ENCODE measurements at regions not wholly inside any gene's neighbourhood (a gene's known extent, or its start where the extent isn't known, plus 50 kb on each side); places are given as distances from the start of the nearest gene placed in this dataset.

DNA sequence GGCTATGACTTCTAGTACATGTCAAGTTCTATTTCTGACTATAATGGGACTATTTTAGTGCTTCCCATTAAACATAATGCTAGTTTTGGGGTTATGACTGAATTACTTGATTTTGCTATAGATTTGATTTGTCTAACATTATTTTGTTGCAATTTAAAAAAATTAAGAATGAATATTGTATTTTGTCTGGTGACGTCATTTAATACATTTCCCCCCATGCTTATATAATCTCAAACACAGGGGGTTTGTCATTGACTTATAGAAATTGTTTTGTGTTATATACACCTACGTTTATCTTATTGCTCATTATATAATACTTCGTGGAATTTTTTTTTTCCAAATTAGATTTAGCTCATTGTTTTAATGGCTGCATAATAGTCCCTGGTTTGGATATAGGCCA, 270.3 kb upstream of the VLDLR start:
- DNase-seq (ENCODE audit: extremely low read depth, low read depth), result no peak
- TF ChIP-seq, protein P1, sequence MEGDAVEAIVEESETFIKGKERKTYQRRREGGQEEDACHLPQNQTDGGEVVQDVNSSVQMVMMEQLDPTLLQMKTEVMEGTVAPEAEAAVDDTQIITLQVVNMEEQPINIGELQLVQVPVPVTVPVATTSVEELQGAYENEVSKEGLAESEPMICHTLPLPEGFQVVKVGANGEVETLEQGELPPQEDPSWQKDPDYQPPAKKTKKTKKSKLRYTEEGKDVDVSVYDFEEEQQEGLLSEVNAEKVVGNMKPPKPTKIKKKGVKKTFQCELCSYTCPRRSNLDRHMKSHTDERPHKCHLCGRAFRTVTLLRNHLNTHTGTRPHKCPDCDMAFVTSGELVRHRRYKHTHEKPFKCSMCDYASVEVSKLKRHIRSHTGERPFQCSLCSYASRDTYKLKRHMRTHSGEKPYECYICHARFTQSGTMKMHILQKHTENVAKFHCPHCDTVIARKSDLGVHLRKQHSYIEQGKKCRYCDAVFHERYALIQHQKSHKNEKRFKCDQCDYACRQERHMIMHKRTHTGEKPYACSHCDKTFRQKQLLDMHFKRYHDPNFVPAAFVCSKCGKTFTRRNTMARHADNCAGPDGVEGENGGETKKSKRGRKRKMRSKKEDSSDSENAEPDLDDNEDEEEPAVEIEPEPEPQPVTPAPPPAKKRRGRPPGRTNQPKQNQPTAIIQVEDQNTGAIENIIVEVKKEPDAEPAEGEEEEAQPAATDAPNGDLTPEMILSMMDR (IDR thresholded peaks at IDR 0.05; ENCODE audit: low read depth, low read length), result no peak

DNA sequence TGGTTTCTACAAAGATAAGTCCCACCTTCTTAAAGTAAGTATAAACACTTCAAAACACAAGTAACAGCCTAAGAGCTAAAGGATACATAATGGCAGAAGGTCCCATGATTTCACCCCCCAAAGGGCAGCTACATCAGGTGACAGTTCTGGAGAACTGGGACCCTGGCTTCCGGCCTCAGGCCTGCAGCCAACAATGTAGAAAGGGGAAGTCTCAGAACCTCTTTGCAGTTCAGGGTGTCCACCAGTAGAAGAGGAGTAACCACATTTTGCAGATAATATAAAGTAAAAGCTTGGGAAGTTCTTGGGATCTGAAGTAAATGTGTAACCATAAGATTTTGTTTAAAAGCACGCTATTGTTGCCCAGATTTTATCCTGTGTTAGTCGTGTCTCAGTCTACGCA, 267.4 kb upstream of the VLDLR start:
- DNase-seq (ENCODE audit: extremely low read depth, low read depth), result no peak
- TF ChIP-seq, protein P1 (IDR thresholded peaks at IDR 0.05; ENCODE audit: low read depth, low read length), result no peak

GRCh38 chr9:2354856-2355696, 266.5 kb upstream of the VLDLR start:
- no peak for DNase-seq (ENCODE audit: extremely low read depth, low read depth)
- TF ChIP-seq, protein P1 (IDR thresholded peaks at IDR 0.05; ENCODE audit: low read depth, low read length), result no peak

GRCh38 chr9:2355697-2355983, 265.9 kb upstream of the VLDLR start:
- TF ChIP-seq, protein P1 (IDR thresholded peaks at IDR 0.05; ENCODE audit: low read depth, low read length), result no peak
- no peak for DNase-seq (ENCODE audit: extremely low read depth, low read depth)

GRCh38 chr9:2356041-2356790, 265.4 kb upstream of the VLDLR start:
- no peak for DNase-seq (ENCODE audit: extremely low read depth, low read depth)
- TF ChIP-seq, protein P1 (IDR thresholded peaks at IDR 0.05; ENCODE audit: low read depth, low read length), result no peak

- TF ChIP-seq, protein P1 (IDR thresholded peaks at IDR 0.05; ENCODE audit: low read depth, low read length), result no peak
- no peak for DNase-seq (ENCODE audit: extremely low read depth, low read depth)
These were observed 261.6 kb upstream of the VLDLR start for GRCh38 chr9:2359891-2360471.

GRCh38 chr9:2362150-2362549, 259.4 kb upstream of the VLDLR start:
- TF ChIP-seq, protein P1 (IDR thresholded peaks at IDR 0.05; ENCODE audit: low read depth, low read length), result no peak
- no peak for DNase-seq (ENCODE audit: extremely low read depth, low read depth)
